ENCODE measurements at regions not wholly inside any gene's neighbourhood (a gene's known extent, or its start where the extent isn't known, plus 50 kb on each side); places are given as distances from the start of the nearest gene placed in this dataset.

DNA sequence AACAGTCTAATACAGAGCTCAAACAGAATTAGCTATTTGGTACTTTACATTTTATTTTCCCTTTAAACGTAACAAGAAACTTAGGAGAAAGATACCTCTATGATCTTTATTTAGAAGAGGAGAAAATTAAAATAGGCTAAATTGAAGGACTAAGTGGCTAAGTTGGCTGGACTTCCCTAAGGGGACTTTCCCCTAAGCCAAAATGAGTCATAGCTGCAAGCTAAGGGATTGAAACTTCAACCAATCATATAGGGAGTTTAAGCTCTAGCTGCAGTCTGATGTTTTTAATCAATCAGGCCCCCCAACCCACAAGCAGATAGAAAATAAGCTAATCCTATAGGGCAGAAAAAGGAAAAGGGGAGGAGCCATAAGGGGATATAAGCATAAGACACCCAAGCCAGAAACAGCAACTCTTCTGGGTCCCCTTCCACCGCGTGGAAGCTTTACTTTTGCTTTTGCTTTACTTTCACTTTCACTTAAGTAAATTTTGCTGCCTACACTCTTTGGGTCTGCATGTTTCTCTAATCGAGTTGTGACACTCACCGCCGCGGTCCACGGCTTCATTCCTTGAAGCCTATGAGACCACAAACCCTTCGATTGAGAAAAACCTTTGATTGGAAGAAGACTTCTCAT lies 1108.5 kb upstream of the EPHA6 start:
- H3K9me3 ChIP-seq (ENCODE audit: control extremely low read depth in 1 of 5, control insufficient read depth in 4 of 5, insufficient read depth in 2 of 5, low read depth in 1 of 5, low read length in 4 of 5) = peaks cover 0 to 4% (median 0%) of the 10 kb centered on the region in 5 experiments
- no peaks in the 10 kb centered on the region for H3K36me3 ChIP-seq (ENCODE audit: control insufficient read depth in 4 of 4, insufficient read depth in 4 of 4, low read length in 3 of 4)
- no peak overlapping the region for H3K27ac ChIP-seq (ENCODE audit: insufficient read depth in 1 of 2, low read depth in 1 of 2, low read length in 2 of 2, poor library complexity in 1 of 2, severe bottlenecking in 2 of 2)
- peak; percentile 67 to 89 (median 83) for DNase-seq
- peak overlapping the region in 4 of 7 experiments; percentile 29 to 70 (median 54) for H3K4me3 ChIP-seq (ENCODE audit: control insufficient read depth in 1 of 7, extremely low read depth in 1 of 7, insufficient read depth in 4 of 7, low read depth in 2 of 7, low read length in 6 of 7)
- H3K27me3 ChIP-seq (replicated peaks in 2 of 5; ENCODE audit: control insufficient read depth in 4 of 5, insufficient read depth in 5 of 5, low read length in 4 of 5) = no peaks in the 10 kb centered on the region
- ChIA-PET POLR2A (no interaction called here), CTCF (no interaction called here)
- 56% methylated on average over 6 of the region's 9 CpGs for WGBS (ENCODE audit: insufficient coverage)
- peaks cover 0 to 2% (median 0%) of the 10 kb centered on the region in 4 experiments for H3K4me1 ChIP-seq (ENCODE audit: control extremely low read depth in 1 of 4, control insufficient read depth in 4 of 4, insufficient read depth in 4 of 4, low read length in 3 of 4)

DNA sequence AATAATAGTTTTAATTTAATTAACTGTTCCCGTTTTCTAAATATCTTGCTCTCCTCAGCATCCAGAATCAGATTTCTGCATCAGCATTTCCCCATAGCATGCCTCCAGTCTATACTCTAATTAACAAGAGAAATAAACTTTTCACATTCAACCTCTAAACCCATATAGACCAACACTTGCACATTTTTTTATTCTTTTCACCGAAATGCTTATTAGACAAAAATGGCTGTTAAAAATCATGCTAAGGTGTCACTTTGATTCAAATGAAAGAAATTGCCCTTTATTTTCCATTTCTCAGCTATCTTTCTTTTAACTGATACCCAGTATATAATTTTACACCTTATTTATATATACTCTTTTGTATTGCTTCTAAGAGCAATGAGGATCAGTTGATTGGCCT lies 1107.1 kb upstream of the EPHA6 start:
- Histone ChIP-seq H3K36me3 (ENCODE audit: control insufficient read depth in 4 of 4, insufficient read depth in 4 of 4, low read length in 3 of 4) (no peaks in the 10 kb centered on the region), H3K4me3 (ENCODE audit: control insufficient read depth in 1 of 7, extremely low read depth in 1 of 7, insufficient read depth in 4 of 7, low read depth in 2 of 7, low read length in 6 of 7) (no peak overlapping the region), H3K27me3 (replicated peaks in 2 of 5; ENCODE audit: control insufficient read depth in 4 of 5, insufficient read depth in 5 of 5, low read length in 4 of 5) (no peaks in the 10 kb centered on the region), H3K27ac (ENCODE audit: insufficient read depth in 1 of 2, low read depth in 1 of 2, low read length in 2 of 2, poor library complexity in 1 of 2, severe bottlenecking in 2 of 2) (no peak overlapping the region), H3K9me3 (ENCODE audit: control extremely low read depth in 1 of 5, control insufficient read depth in 4 of 5, insufficient read depth in 2 of 5, low read depth in 1 of 5, low read length in 4 of 5) (peaks cover 0 to 4% (median 0%) of the 10 kb centered on the region in 5 experiments), H3K4me1 (ENCODE audit: control extremely low read depth in 1 of 4, control insufficient read depth in 4 of 4, insufficient read depth in 4 of 4, low read length in 3 of 4) (peaks cover 0 to 2% (median 0%) of the 10 kb centered on the region in 4 experiments)
- POLR2A ChIA-PET = no interaction called here
- WGBS (ENCODE audit: insufficient coverage) = 100% methylated on average over 2 of the region's 2 CpGs
- no peak for DNase-seq
- CTCF ChIA-PET = no interaction called here

DNA sequence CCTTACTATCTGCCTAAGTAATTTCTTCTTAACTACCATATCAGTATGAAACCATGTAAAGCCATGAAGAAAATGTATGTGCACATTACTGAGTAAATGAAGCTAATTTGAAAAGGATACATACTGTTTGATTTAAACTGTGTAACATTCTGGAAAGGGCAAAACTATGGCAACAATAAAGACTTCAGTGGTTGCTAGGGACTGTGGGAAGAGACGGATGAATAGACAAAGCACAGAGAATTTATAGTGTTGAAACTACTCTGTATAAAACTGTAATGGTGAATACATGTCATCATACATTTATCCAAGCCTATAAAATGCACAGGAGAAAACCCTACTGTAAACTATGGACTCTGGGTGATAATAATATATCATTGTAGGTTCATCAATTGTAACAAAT lies 1103.7 kb upstream of the EPHA6 start:
- H3K4me1 ChIP-seq (ENCODE audit: control extremely low read depth in 1 of 4, control insufficient read depth in 4 of 4, insufficient read depth in 4 of 4, low read length in 3 of 4) = peaks cover 0 to 2% (median 0%) of the 10 kb centered on the region in 4 experiments
- H3K27me3 ChIP-seq (replicated peaks in 2 of 5; ENCODE audit: control insufficient read depth in 4 of 5, insufficient read depth in 5 of 5, low read length in 4 of 5) = no peaks in the 10 kb centered on the region
- no CpG with 5 or more reads among the region's 1 CpG for WGBS (ENCODE audit: insufficient coverage)
- no peak overlapping the region for H3K27ac ChIP-seq (ENCODE audit: insufficient read depth in 1 of 2, low read depth in 1 of 2, low read length in 2 of 2, poor library complexity in 1 of 2, severe bottlenecking in 2 of 2)
- no peaks in the 10 kb centered on the region for H3K36me3 ChIP-seq (ENCODE audit: control insufficient read depth in 4 of 4, insufficient read depth in 4 of 4, low read length in 3 of 4)
- H3K9me3 ChIP-seq (ENCODE audit: control extremely low read depth in 1 of 5, control insufficient read depth in 4 of 5, insufficient read depth in 2 of 5, low read depth in 1 of 5, low read length in 4 of 5) = no peaks in the 10 kb centered on the region
- no peak overlapping the region for H3K4me3 ChIP-seq (ENCODE audit: control insufficient read depth in 1 of 7, extremely low read depth in 1 of 7, insufficient read depth in 4 of 7, low read depth in 2 of 7, low read length in 6 of 7)
- ChIA-PET CTCF (interaction anchor here (0.6 kb wide), 1 partner anchor 13 kb away, joined by 3 read pairs; no protein-coding TSS in a partner anchor), POLR2A (no interaction called here)
- DNase-seq = no peak

DNA sequence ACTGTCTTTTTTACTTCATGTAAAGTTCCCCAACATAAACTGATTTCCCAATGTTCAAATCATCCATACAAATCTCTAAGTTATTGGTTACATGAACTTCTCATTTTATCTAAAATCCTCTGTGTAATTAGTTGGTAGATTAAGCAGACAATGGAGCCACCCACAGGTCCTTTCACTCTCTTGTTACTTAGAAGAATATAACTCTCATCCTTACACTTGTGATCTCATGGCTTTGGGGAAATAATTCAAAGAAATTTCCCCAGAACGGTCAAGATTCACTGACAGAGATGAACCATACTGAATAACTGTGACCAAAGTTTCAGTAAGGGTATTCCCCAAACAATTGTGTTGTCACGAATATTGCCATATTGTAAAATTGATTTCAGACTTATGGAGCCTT lies 1102.6 kb upstream of the EPHA6 start:
- CTCF ChIA-PET = no interaction called here
- no peak overlapping the region for H3K4me3 ChIP-seq (ENCODE audit: control insufficient read depth in 1 of 7, extremely low read depth in 1 of 7, insufficient read depth in 4 of 7, low read depth in 2 of 7, low read length in 6 of 7)
- H3K27me3 ChIP-seq (replicated peaks in 2 of 5; ENCODE audit: control insufficient read depth in 4 of 5, insufficient read depth in 5 of 5, low read length in 4 of 5) = no peaks in the 10 kb centered on the region
- H3K9me3 ChIP-seq (ENCODE audit: control extremely low read depth in 1 of 5, control insufficient read depth in 4 of 5, insufficient read depth in 2 of 5, low read depth in 1 of 5, low read length in 4 of 5) = no peaks in the 10 kb centered on the region
- 100% methylated on average over 1 of the region's 2 CpGs for WGBS (ENCODE audit: insufficient coverage)
- H3K4me1 ChIP-seq (ENCODE audit: control extremely low read depth in 1 of 4, control insufficient read depth in 4 of 4, insufficient read depth in 4 of 4, low read length in 3 of 4) = no peaks in the 10 kb centered on the region
- H3K36me3 ChIP-seq (ENCODE audit: control insufficient read depth in 4 of 4, insufficient read depth in 4 of 4, low read length in 3 of 4) = no peaks in the 10 kb centered on the region
- POLR2A ChIA-PET = no interaction called here
- no peak overlapping the region for H3K27ac ChIP-seq (ENCODE audit: insufficient read depth in 1 of 2, low read depth in 1 of 2, low read length in 2 of 2, poor library complexity in 1 of 2, severe bottlenecking in 2 of 2)
- DNase-seq = peak in 1 of 3 donors; percentile 4

DNA sequence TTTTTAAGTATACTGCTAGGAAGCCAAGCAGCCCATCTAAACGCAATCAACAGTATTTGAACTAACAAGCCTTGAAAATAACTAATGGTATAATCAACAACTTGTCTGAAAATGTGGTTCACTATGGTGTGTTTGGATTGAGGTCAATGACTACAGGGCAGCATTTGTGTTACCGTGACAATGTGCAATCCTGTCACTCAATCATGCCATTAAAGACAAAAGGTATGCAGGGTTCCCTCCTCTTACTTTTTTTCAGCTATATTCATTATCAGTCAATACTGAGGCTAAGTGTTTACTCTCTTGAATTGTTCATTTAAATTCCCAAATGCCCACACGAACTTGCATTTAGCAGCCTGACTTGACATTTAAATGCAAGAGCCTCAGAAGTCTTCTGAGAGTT lies 1099.3 kb upstream of the EPHA6 start:
- no CpG with 5 or more reads among the region's 3 CpGs for WGBS (ENCODE audit: insufficient coverage)
- Histone ChIP-seq H3K4me3 (ENCODE audit: control insufficient read depth in 1 of 7, extremely low read depth in 1 of 7, insufficient read depth in 4 of 7, low read depth in 2 of 7, low read length in 6 of 7) (no peak overlapping the region), H3K27me3 (replicated peaks in 2 of 5; ENCODE audit: control insufficient read depth in 4 of 5, insufficient read depth in 5 of 5, low read length in 4 of 5) (no peaks in the 10 kb centered on the region), H3K36me3 (ENCODE audit: control insufficient read depth in 4 of 4, insufficient read depth in 4 of 4, low read length in 3 of 4) (no peaks in the 10 kb centered on the region), H3K9me3 (ENCODE audit: control extremely low read depth in 1 of 5, control insufficient read depth in 4 of 5, insufficient read depth in 2 of 5, low read depth in 1 of 5, low read length in 4 of 5) (no peaks in the 10 kb centered on the region), H3K4me1 (ENCODE audit: control extremely low read depth in 1 of 4, control insufficient read depth in 4 of 4, insufficient read depth in 4 of 4, low read length in 3 of 4) (no peaks in the 10 kb centered on the region), H3K27ac (ENCODE audit: insufficient read depth in 1 of 2, low read depth in 1 of 2, low read length in 2 of 2, poor library complexity in 1 of 2, severe bottlenecking in 2 of 2) (no peak overlapping the region)
- ChIA-PET POLR2A (no interaction called here), CTCF (no interaction called here)
- DNase-seq = no peak

DNA sequence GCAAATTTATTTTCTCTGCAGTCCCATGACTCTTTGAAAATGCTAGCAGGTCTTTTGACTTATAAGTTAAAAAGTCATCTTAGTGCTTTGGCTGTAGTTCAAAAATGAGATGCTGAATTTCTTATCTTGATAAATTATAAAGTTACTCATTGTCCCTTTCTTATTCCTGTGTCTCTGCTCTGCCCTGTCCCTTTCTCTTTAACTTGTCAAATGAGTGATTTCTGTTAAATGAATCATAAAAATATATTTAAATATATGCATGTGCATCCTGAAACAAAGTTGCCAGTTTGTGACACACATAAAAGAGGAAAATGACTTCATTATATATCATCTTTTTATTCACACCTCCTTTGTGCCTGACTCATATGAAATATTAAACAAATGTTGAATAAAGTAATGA lies 1097.3 kb upstream of the EPHA6 start:
- Histone ChIP-seq H3K4me3 (ENCODE audit: control insufficient read depth in 1 of 7, extremely low read depth in 1 of 7, insufficient read depth in 4 of 7, low read depth in 2 of 7, low read length in 6 of 7) (no peak overlapping the region), H3K36me3 (ENCODE audit: control insufficient read depth in 4 of 4, insufficient read depth in 4 of 4, low read length in 3 of 4) (no peaks in the 10 kb centered on the region), H3K9me3 (ENCODE audit: control extremely low read depth in 1 of 5, control insufficient read depth in 4 of 5, insufficient read depth in 2 of 5, low read depth in 1 of 5, low read length in 4 of 5) (no peaks in the 10 kb centered on the region), H3K4me1 (ENCODE audit: control extremely low read depth in 1 of 4, control insufficient read depth in 4 of 4, insufficient read depth in 4 of 4, low read length in 3 of 4) (peaks cover 0 to 3% (median 0%) of the 10 kb centered on the region in 4 experiments), H3K27me3 (replicated peaks in 2 of 5; ENCODE audit: control insufficient read depth in 4 of 5, insufficient read depth in 5 of 5, low read length in 4 of 5) (no peaks in the 10 kb centered on the region), H3K27ac (ENCODE audit: insufficient read depth in 1 of 2, low read depth in 1 of 2, low read length in 2 of 2, poor library complexity in 1 of 2, severe bottlenecking in 2 of 2) (no peak overlapping the region)
- ChIA-PET CTCF (no interaction called here), POLR2A (no interaction called here)
- no peak for DNase-seq

DNA sequence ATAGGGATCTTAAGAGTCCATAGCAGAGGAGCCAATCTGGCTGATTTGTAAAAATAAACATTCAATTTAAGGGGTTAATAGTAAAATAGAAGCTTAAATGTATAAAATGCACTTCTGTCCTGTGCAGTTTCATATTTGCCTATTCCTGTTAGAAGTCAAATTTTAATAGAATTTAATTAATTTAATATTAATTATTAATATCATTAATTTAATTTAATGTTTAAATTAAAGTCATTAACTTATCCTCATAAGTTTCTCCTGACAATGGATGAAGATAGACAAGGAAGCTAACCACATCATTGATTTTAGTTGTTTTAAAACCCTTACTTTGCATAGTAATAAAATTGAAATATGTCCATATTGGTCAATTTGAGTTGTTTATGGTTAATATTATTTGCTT lies 1096.2 kb upstream of the EPHA6 start:
- Histone ChIP-seq H3K27ac (ENCODE audit: insufficient read depth in 1 of 2, low read depth in 1 of 2, low read length in 2 of 2, poor library complexity in 1 of 2, severe bottlenecking in 2 of 2) (no peak overlapping the region), H3K4me1 (ENCODE audit: control extremely low read depth in 1 of 4, control insufficient read depth in 4 of 4, insufficient read depth in 4 of 4, low read length in 3 of 4) (peaks cover 0 to 3% (median 0%) of the 10 kb centered on the region in 4 experiments), H3K9me3 (ENCODE audit: control extremely low read depth in 1 of 5, control insufficient read depth in 4 of 5, insufficient read depth in 2 of 5, low read depth in 1 of 5, low read length in 4 of 5) (no peaks in the 10 kb centered on the region), H3K36me3 (ENCODE audit: control insufficient read depth in 4 of 4, insufficient read depth in 4 of 4, low read length in 3 of 4) (no peaks in the 10 kb centered on the region), H3K4me3 (ENCODE audit: control insufficient read depth in 1 of 7, extremely low read depth in 1 of 7, insufficient read depth in 4 of 7, low read depth in 2 of 7, low read length in 6 of 7) (no peak overlapping the region), H3K27me3 (replicated peaks in 2 of 5; ENCODE audit: control insufficient read depth in 4 of 5, insufficient read depth in 5 of 5, low read length in 4 of 5) (no peaks in the 10 kb centered on the region)
- ChIA-PET POLR2A (no interaction called here), CTCF (no interaction called here)
- DNase-seq = no peak
